ENCODE measurements at regions not wholly inside any gene's neighbourhood (a gene's known extent, or its start where the extent isn't known, plus 50 kb on each side); places are given as distances from the start of the nearest gene placed in this dataset.
A peak's percentile ranks its signal among the peaks of the same experiment; 100 is the strongest.

DNA sequence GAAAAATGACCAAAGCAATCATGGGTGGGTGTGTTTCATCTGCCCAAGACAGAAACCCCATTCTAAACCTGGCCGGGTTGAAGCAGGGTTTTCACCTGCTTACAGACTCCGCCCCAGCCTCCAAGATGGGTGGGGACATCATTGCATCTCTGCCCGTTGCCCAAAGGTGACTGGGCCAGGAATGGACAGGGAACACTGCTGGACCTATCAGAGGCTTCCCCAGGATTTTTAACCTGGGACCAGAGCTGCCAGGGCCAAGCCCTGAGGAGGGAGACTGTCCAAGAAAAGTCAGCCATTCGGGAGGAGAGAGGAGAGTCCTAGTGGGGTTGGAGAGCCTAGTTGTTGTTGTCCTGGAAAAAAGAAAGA lies 109.7 kb upstream of the ALDH1A3 start:
- 52 to 72% methylated on average over 4 of the region's 4 CpGs for WGBS, 2 donors
- H3K4me1 ChIP-seq: peaks cover 0 to 30% (median 18%) of the 10 kb centered on the region in 4 donors
- no peak overlapping the region for H3K4me3 ChIP-seq
- no peak overlapping the region for H3K27ac ChIP-seq
- no peaks in the 10 kb centered on the region for H3K27me3 ChIP-seq
- no peaks in the 10 kb centered on the region for H3K9me3 ChIP-seq
- no peak for TF ChIP-seq EP300 (IDR thresholded peaks at IDR 0.05)
- TF ChIP-seq POLR2AphosphoS5 (IDR thresholded peaks at IDR 0.05): no peak
- TF ChIP-seq POLR2A (IDR thresholded peaks at IDR 0.05): no peak
- TF ChIP-seq, protein P1, sequence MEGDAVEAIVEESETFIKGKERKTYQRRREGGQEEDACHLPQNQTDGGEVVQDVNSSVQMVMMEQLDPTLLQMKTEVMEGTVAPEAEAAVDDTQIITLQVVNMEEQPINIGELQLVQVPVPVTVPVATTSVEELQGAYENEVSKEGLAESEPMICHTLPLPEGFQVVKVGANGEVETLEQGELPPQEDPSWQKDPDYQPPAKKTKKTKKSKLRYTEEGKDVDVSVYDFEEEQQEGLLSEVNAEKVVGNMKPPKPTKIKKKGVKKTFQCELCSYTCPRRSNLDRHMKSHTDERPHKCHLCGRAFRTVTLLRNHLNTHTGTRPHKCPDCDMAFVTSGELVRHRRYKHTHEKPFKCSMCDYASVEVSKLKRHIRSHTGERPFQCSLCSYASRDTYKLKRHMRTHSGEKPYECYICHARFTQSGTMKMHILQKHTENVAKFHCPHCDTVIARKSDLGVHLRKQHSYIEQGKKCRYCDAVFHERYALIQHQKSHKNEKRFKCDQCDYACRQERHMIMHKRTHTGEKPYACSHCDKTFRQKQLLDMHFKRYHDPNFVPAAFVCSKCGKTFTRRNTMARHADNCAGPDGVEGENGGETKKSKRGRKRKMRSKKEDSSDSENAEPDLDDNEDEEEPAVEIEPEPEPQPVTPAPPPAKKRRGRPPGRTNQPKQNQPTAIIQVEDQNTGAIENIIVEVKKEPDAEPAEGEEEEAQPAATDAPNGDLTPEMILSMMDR (IDR thresholded peaks at IDR 0.05): no peak
- H3K36me3 ChIP-seq: no peaks in the 10 kb centered on the region
- intact Hi-C loops (cut with DNase I): no loop called here
- no peak for DNase-seq

DNA sequence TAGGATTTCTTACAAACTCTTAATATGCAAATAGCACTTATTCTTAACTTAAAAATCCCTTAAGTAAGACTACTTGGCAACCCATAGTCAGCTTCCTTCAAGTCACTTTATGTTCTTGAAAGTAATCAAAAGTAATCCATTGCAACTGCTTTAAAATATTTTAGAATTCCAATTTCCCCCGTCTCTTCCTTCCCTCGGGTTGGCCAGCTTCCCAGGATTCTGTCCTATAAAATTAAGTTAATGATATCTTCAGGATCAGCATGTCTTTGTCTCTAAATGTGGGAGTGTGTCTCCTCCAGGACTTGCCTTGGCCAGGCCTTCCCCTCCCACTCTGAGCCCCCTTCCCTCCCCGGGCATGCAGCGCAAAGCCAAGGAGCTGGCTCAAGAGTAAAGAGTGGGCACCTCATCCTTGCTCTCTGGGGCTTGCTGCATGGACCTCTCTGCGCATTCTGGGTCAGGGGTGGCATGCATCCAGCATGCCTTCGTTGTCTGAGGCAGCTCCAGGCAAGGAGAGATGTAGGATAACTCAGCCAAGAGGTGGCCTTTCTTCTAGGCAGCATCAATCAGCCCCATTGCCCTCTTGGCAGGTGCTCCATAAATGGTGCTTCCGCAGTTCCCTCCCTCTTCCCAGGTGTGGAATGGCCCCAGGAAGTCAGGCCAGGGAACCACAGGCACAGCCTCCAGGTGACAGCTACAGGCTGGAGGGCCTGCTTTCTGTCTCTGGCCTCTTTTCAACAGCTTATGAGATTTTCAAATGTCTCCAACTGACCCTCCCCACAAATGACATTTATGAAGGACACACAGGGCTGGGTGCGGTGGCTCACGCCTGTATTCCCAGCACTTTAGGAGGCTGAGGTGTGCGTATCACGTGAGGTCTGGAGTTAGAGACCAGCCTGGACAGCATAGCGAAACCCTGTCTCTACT lies 108.7 kb upstream of the ALDH1A3 start:
- no peak for DNase-seq
- H3K27me3 ChIP-seq: no peaks in the 10 kb centered on the region
- intact Hi-C loops (cut with DNase I): no loop called here
- H3K27ac ChIP-seq: peak overlapping the region in 2 of 4 donors; percentile 18 to 34
- no peak overlapping the region for H3K4me3 ChIP-seq
- 75 to 79% methylated on average over 12 of the region's 12 CpGs for WGBS, 2 donors
- H3K36me3 ChIP-seq: no peaks in the 10 kb centered on the region
- TF ChIP-seq, protein P1 (IDR thresholded peaks at IDR 0.05): no peak
- TF ChIP-seq EP300 (IDR thresholded peaks at IDR 0.05): no peak
- no peak for TF ChIP-seq POLR2A (IDR thresholded peaks at IDR 0.05)
- TF ChIP-seq POLR2AphosphoS5 (IDR thresholded peaks at IDR 0.05): no peak
- H3K9me3 ChIP-seq: no peaks in the 10 kb centered on the region
- peaks cover 0 to 25% (median 15%) of the 10 kb centered on the region in 4 donors for H3K4me1 ChIP-seq

DNA sequence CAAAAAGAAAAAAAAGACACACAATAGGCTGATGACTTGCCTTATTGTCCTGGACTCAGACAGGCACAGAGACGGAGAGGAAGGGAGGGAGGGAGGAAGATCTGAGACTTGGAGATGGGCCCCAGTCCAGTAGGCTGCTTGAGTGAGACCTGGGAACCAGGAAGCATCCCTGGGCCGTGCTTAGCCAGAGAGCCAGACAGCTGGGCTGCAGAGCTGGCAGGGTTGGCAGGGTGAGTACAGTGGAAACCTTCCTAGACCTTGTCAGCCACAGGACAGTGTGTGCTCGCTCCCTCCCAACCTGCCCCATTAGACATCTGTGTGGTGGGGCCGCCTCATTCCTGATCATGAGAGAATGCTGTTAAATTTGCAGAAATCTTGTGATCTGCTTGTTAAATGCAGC lies 107.9 kb upstream of the ALDH1A3 start:
- no peak for DNase-seq
- no peaks in the 10 kb centered on the region for H3K36me3 ChIP-seq
- WGBS, 2 donors: 69 to 70% methylated on average over 4 of the region's 4 CpGs
- H3K9me3 ChIP-seq: no peaks in the 10 kb centered on the region
- no peaks in the 10 kb centered on the region for H3K27me3 ChIP-seq
- H3K4me3 ChIP-seq: no peak overlapping the region
- peaks cover 0 to 25% (median 15%) of the 10 kb centered on the region in 4 donors for H3K4me1 ChIP-seq
- TF ChIP-seq, protein P1 (IDR thresholded peaks at IDR 0.05): no peak
- TF ChIP-seq EP300 (IDR thresholded peaks at IDR 0.05): no peak
- TF ChIP-seq POLR2A (IDR thresholded peaks at IDR 0.05): no peak
- TF ChIP-seq POLR2AphosphoS5 (IDR thresholded peaks at IDR 0.05): no peak
- intact Hi-C loops (cut with DNase I): no loop called here
- peak overlapping the region in 2 of 4 donors; percentile 18 to 34 for H3K27ac ChIP-seq

DNA sequence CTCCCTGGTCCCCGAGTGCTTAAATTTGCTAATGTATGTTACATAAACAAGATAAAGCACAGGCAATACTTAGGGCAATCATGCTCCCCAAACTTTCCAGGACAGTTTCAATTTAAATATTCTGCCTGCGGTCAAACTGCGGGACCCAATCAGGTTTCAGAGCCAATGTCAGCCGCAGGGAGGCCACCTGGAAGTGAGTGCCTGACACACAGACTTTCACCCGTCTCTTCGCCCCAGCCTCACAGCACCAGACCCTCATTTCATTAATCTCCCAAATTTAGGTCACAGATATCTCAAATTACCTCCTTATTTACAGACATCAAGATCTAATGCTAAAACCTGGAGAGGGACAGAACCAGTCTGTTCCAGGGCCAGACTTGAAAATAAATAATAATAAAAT lies 107.2 kb upstream of the ALDH1A3 start:
- WGBS, 2 donors: 87 to 89% methylated on average over 6 of the region's 6 CpGs
- TF ChIP-seq POLR2AphosphoS5 (IDR thresholded peaks at IDR 0.05) (no peak), POLR2A (IDR thresholded peaks at IDR 0.05) (no peak), EP300 (IDR thresholded peaks at IDR 0.05) (no peak)
- TF ChIP-seq, protein P1 (IDR thresholded peaks at IDR 0.05): no peak
- Histone ChIP-seq H3K4me1 (peaks cover 0 to 25% (median 15%) of the 10 kb centered on the region in 4 donors), H3K27ac (no peak overlapping the region), H3K9me3 (no peaks in the 10 kb centered on the region), H3K4me3 (no peak overlapping the region), H3K36me3 (no peaks in the 10 kb centered on the region), H3K27me3 (no peaks in the 10 kb centered on the region)
- intact Hi-C loops (cut with DNase I): no loop called here
- DNase-seq: no peak

Measured in sigmoid colon (tissue), 6 donors.